ENCODE measurements at regions not wholly inside any gene's neighbourhood (a gene's known extent, or its start where the extent isn't known, plus 50 kb on each side); places are given as distances from the start of the nearest gene placed in this dataset.

DNA sequence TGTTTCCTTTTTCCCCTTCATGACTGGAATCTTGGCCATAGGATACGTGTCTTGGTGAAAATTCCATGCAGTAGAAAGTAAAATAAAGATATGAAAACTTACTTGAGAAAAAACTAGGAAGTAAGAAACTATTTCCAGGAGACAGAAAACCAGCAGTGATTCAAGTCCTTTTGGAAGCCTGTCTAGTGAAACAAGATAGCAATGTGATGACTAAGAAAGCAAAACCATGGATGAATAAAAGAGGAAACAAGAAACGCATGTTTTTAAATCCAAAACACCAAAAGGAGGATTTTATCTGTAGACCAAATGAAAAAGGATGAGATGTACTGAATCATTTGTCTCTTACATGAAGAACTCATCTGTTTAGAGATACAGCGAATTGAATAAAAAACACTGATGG lies 1430.0 kb downstream of the ARAP2 start:
- TF ChIP-seq EP300 (IDR thresholded peaks at IDR 0.05; ENCODE audit: borderline replicate concordance) (no peak), RAD21 (IDR thresholded peaks at IDR 0.05; ENCODE audit: low read depth) (no peak), TEAD4 (IDR thresholded peaks at IDR 0.05) (no peak), YY1 (IDR thresholded peaks at IDR 0.05; ENCODE audit: low read depth) (no peak), EGR1 (IDR thresholded peaks at IDR 0.05) (no peak), TAF1 (IDR thresholded peaks at IDR 0.05; ENCODE audit: low read depth) (no peak), CREB1 (IDR thresholded peaks at IDR 0.05; ENCODE audit: low read depth) (no peak), CEBPB (IDR thresholded peaks at IDR 0.05) (no peak)
- TF ChIP-seq, protein P1, sequence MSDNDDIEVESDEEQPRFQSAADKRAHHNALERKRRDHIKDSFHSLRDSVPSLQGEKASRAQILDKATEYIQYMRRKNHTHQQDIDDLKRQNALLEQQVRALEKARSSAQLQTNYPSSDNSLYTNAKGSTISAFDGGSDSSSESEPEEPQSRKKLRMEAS (IDR thresholded peaks at IDR 0.05) = no peak
- TF ChIP-seq, protein P2, sequence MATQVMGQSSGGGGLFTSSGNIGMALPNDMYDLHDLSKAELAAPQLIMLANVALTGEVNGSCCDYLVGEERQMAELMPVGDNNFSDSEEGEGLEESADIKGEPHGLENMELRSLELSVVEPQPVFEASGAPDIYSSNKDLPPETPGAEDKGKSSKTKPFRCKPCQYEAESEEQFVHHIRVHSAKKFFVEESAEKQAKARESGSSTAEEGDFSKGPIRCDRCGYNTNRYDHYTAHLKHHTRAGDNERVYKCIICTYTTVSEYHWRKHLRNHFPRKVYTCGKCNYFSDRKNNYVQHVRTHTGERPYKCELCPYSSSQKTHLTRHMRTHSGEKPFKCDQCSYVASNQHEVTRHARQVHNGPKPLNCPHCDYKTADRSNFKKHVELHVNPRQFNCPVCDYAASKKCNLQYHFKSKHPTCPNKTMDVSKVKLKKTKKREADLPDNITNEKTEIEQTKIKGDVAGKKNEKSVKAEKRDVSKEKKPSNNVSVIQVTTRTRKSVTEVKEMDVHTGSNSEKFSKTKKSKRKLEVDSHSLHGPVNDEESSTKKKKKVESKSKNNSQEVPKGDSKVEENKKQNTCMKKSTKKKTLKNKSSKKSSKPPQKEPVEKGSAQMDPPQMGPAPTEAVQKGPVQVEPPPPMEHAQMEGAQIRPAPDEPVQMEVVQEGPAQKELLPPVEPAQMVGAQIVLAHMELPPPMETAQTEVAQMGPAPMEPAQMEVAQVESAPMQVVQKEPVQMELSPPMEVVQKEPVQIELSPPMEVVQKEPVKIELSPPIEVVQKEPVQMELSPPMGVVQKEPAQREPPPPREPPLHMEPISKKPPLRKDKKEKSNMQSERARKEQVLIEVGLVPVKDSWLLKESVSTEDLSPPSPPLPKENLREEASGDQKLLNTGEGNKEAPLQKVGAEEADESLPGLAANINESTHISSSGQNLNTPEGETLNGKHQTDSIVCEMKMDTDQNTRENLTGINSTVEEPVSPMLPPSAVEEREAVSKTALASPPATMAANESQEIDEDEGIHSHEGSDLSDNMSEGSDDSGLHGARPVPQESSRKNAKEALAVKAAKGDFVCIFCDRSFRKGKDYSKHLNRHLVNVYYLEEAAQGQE (IDR thresholded peaks at IDR 0.05; ENCODE audit: low read depth) = no peak
- TF ChIP-seq, protein P3, sequence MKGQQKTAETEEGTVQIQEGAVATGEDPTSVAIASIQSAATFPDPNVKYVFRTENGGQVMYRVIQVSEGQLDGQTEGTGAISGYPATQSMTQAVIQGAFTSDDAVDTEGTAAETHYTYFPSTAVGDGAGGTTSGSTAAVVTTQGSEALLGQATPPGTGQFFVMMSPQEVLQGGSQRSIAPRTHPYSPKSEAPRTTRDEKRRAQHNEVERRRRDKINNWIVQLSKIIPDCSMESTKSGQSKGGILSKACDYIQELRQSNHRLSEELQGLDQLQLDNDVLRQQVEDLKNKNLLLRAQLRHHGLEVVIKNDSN (IDR thresholded peaks at IDR 0.05) = no peak
